Epithelial cell of esophagus (primary cell): ENCODE measurements at regions not wholly inside any gene's neighbourhood (a gene's known extent, or its start where the extent isn't known, plus 50 kb on each side); places are given as distances from the start of the nearest gene placed in this dataset.
"Not testable (repeated sequence)": the region's sequence is repeated elsewhere in the genome, so short reads cannot be mapped to it uniquely, and the experiment has no call there.

Experiments used
- DNase-seq: peaks from one replicate; pipeline ENCODE4 v3.0.0; 2010; ENCODE audit warnings: low read depth
- H3K4me3 ChIP-seq: 2 replicates; pipeline ENCODE4 v1.5.1; 2011; ENCODE audit warnings: mild to moderate bottlenecking, low read length, control low read depth

- not testable (repeated sequence) for H3K4me3 ChIP-seq, DNase-seq
Measured at GRCh38 chrX:92430574-92430973, 651.4 kb downstream of the PCDH11X start.

GRCh38 chrX:92460539-92460938 is 681.4 kb downstream of the PCDH11X start:
- not testable (repeated sequence) for H3K4me3 ChIP-seq, DNase-seq

GRCh38 chrX:92480165-92480564 is 701.0 kb downstream of the PCDH11X start:
- not testable (repeated sequence) for DNase-seq, H3K4me3 ChIP-seq

- not testable (repeated sequence) for DNase-seq, H3K4me3 ChIP-seq
Measured at GRCh38 chrX:92485487-92485886, 706.3 kb downstream of the PCDH11X start.

GRCh38 chrX:92515270-92515669 is 736.1 kb downstream of the PCDH11X start:
- not testable (repeated sequence) for DNase-seq, H3K4me3 ChIP-seq

GRCh38 chrX:92528995-92529394 is 749.8 kb downstream of the PCDH11X start:
- DNase-seq: not testable (repeated sequence)

GRCh38 chrX:92540461-92540860 is 761.3 kb downstream of the PCDH11X start:
- DNase-seq, H3K4me3 ChIP-seq: not testable (repeated sequence)

More at GRCh38 chrX:92528995-92529394, 749.8 kb downstream of the PCDH11X start:
- not testable (repeated sequence) for H3K4me3 ChIP-seq

GRCh38 chrX:92558323-92558722 is 779.1 kb downstream of the PCDH11X start:
- not testable (repeated sequence) for H3K4me3 ChIP-seq, DNase-seq

GRCh38 chrX:92558796-92559195 is 779.6 kb downstream of the PCDH11X start:
- H3K4me3 ChIP-seq, DNase-seq: not testable (repeated sequence)

- DNase-seq: peak; percentile 21
- not testable (repeated sequence) for H3K4me3 ChIP-seq
Measured at GRCh38 chrX:92560083-92560482, 780.9 kb downstream of the PCDH11X start.

- peak; percentile 10 for DNase-seq
- not testable (repeated sequence) for H3K4me3 ChIP-seq
Measured at GRCh38 chrX:92570217-92570616, 791.0 kb downstream of the PCDH11X start.

GRCh38 chrX:92586643-92587042 is 807.5 kb downstream of the PCDH11X start:
- not testable (repeated sequence) for DNase-seq

GRCh38 chrX:92589676-92590075 is 810.5 kb downstream of the PCDH11X start:
- DNase-seq, H3K4me3 ChIP-seq: not testable (repeated sequence)

More at GRCh38 chrX:92586643-92587042, 807.5 kb downstream of the PCDH11X start:
- H3K4me3 ChIP-seq: not testable (repeated sequence)

- not testable (repeated sequence) for DNase-seq, H3K4me3 ChIP-seq
Measured at GRCh38 chrX:92590726-92591298, 811.6 kb downstream of the PCDH11X start.

- not testable (repeated sequence) for DNase-seq, H3K4me3 ChIP-seq
Measured at GRCh38 chrX:92611517-92611916, 832.3 kb downstream of the PCDH11X start.

- H3K4me3 ChIP-seq, DNase-seq: not testable (repeated sequence)
Measured at GRCh38 chrX:92626699-92627098, 847.5 kb downstream of the PCDH11X start.

- not testable (repeated sequence) for H3K4me3 ChIP-seq, DNase-seq
Measured at GRCh38 chrX:92657593-92657992, 878.4 kb downstream of the PCDH11X start.

GRCh38 chrX:92659743-92660142 is 880.6 kb downstream of the PCDH11X start:
- not testable (repeated sequence) for H3K4me3 ChIP-seq, DNase-seq

GRCh38 chrX:92692796-92693195 is 913.6 kb downstream of the PCDH11X start:
- not testable (repeated sequence) for H3K4me3 ChIP-seq, DNase-seq

GRCh38 chrX:92699388-92700092 is 920.4 kb downstream of the PCDH11X start:
- not testable (repeated sequence) for DNase-seq, H3K4me3 ChIP-seq

GRCh38 chrX:92709784-92710183 is 930.6 kb downstream of the PCDH11X start:
- DNase-seq, H3K4me3 ChIP-seq: not testable (repeated sequence)
